H1 (cell line): ENCODE measurements at regions not wholly inside any gene's neighbourhood (a gene's known extent, or its start where the extent isn't known, plus 50 kb on each side); places are given as distances from the start of the nearest gene placed in this dataset.

Experiments
- CTCF ChIA-PET: fragments of 300-600 bp; sonication (Branson Sonifier 250); formaldehyde crosslinking; loops from one replicate; lab custom pipeline; 2021; ENCODE audit not compliant: partially characterized antibody; lab: Charles Lee
- POLR2A ChIA-PET: fragments of 300-600 bp; sonication (Branson Sonifier 250); formaldehyde crosslinking; loops from one replicate; lab custom pipeline; 2021; ENCODE audit warnings: inconsistent platforms; ENCODE audit not compliant: partially characterized antibody; lab: Charles Lee
- DNase-seq, 2 experiments: peaks; one replicate each; pipeline versions ENCODE4 v3.0.0 to v3.0.0-alpha.2; 2010 to 2022; ENCODE audit warnings: low spot score in 2 of 2, low read depth in 1 of 2, mixed read lengths in 1 of 2
- FAIRE-seq: peaks from 2 replicates; lab custom pipeline; 2011; peaks lifted over from hg19 to GRCh38; lab: Jason Lieb, UNC
- H2AFZ ChIP-seq: 2 replicates; pipeline ENCODE4 v1.8.1; 2012; ENCODE audit warnings: low read length, inconsistent platforms
- H2AK5ac ChIP-seq: 2 replicates; pipeline ENCODE4 v1.6.1; 2013; ENCODE audit warnings: low read depth, low read length
- H2BK120ac ChIP-seq: replicated peaks from 2 replicates; pipeline ENCODE3; 2013; ENCODE audit warnings: low read depth, low read length, inconsistent platforms
- H2BK12ac ChIP-seq: 2 replicates; pipeline ENCODE4 v1.6.1; 2013; ENCODE audit warnings: low read depth, low read length
- H2BK15ac ChIP-seq: 2 replicates; pipeline ENCODE4 v1.6.1; 2013; ENCODE audit warnings: low read length
- H2BK20ac ChIP-seq: 2 replicates; pipeline ENCODE4 v1.6.1; 2013; ENCODE audit warnings: low read length
- H2BK5ac ChIP-seq: 2 replicates; pipeline ENCODE4 v1.6.1; 2013; ENCODE audit warnings: low read depth, low read length
- H3K14ac ChIP-seq: 2 replicates; pipeline ENCODE4 v1.6.1; 2013; ENCODE audit warnings: inconsistent platforms; ENCODE audit not compliant: insufficient read length
- H3K18ac ChIP-seq: 2 replicates; pipeline ENCODE4 v1.6.1; 2013; ENCODE audit warnings: low read length; ENCODE audit errors: extremely low read depth
- H3K23ac ChIP-seq: 2 replicates; pipeline ENCODE4 v1.6.1; 2013; ENCODE audit warnings: inconsistent platforms; ENCODE audit not compliant: insufficient read length
- H3K23me2 ChIP-seq: 2 replicates; pipeline ENCODE4 v1.6.1; 2013; ENCODE audit warnings: low read depth, low read length
- H3K27ac ChIP-seq: 2 replicates; pipeline ENCODE4 v1.6.1; 2011; ENCODE audit warnings: low read depth, low read length, inconsistent platforms
- H3K27me3 ChIP-seq, 4 experiments: replicated peaks in 1 of 4; 1 replicate in 1 of 4; 2 replicates in 3 of 4; pipeline versions ENCODE4 v1.6.1 to v1.8.1; 2011 to 2013; ENCODE audit warnings: low read length in 3 of 4, mild to moderate bottlenecking in 3 of 4, inconsistent platforms in 2 of 4, mixed read lengths in 2 of 4, moderate library complexity in 1 of 4; ENCODE audit not compliant: control insufficient read depth in 3 of 4, insufficient read depth in 3 of 4; ENCODE audit errors: extremely low read depth in 1 of 4
- H3K36me3 ChIP-seq, 4 experiments: 2 replicates each; pipeline versions ENCODE4 v1.6.1 to v1.8.1; 2011 to 2013; ENCODE audit warnings: mild to moderate bottlenecking in 4 of 4, low read length in 3 of 4, moderate library complexity in 2 of 4, control low read depth in 1 of 4, inconsistent platforms in 1 of 4; ENCODE audit not compliant: insufficient read depth in 4 of 4, control insufficient read depth in 2 of 4
- H3K4ac ChIP-seq: replicated peaks from 2 replicates; pipeline ENCODE3; 2013; ENCODE audit warnings: low read length, low read depth, mixed read lengths, inconsistent platforms; ENCODE audit not compliant: insufficient read length
- H3K4me1 ChIP-seq, 4 experiments: replicated peaks in 1 of 4; 1 replicate in 1 of 4; 2 replicates in 3 of 4; pipeline versions ENCODE4 v1.6.1 to v1.8.1; 2011 to 2013; ENCODE audit warnings: low read length in 3 of 4, inconsistent platforms in 2 of 4, mixed read lengths in 1 of 4; ENCODE audit not compliant: insufficient read depth in 4 of 4, control insufficient read depth in 3 of 4
- H3K4me2 ChIP-seq, 2 experiments: 2 replicates each; pipeline versions ENCODE4 v1.6.1 to v1.8.1; 2011 to 2013; ENCODE audit warnings: low read depth in 2 of 2, low read length in 2 of 2, control low read depth in 1 of 2, inconsistent platforms in 1 of 2, mild to moderate bottlenecking in 1 of 2; ENCODE audit not compliant: insufficient read depth in 1 of 2
- H3K4me3 ChIP-seq, 4 experiments: fragments of 200-600, 300-600 bp in 1 of 4; sonication (generic), shearing (Covaris generic), sonication (Bioruptor Twin) in 1 of 4; 2 replicates each; pipeline versions ENCODE4 v1.5.1 to v1.8.1; 2011 to 2016; ENCODE audit warnings: low read length in 4 of 4, low read depth in 3 of 4, control low read depth in 2 of 4, inconsistent platforms in 2 of 4, mild to moderate bottlenecking in 2 of 4, mixed read lengths in 1 of 4, moderate library complexity in 1 of 4; ENCODE audit not compliant: insufficient read depth in 2 of 4; ENCODE audit errors: extremely low read depth in 1 of 4
- H3K56ac ChIP-seq: replicated peaks from 2 replicates; pipeline ENCODE3; 2013; ENCODE audit warnings: low read depth, mild to moderate bottlenecking, mixed read lengths, low read length, inconsistent platforms; ENCODE audit not compliant: insufficient read length
- H3K79me1 ChIP-seq: 2 replicates; pipeline ENCODE4 v1.6.1; 2013; ENCODE audit warnings: low read depth, low read length, control low read depth
- H3K79me2 ChIP-seq, 2 experiments: 2 replicates each; pipeline versions ENCODE4 v1.6.1 to v1.8.1; 2012 to 2013; ENCODE audit warnings: low read length in 2 of 2, mild to moderate bottlenecking in 2 of 2, inconsistent platforms in 1 of 2; ENCODE audit not compliant: insufficient read depth in 2 of 2, control insufficient read depth in 1 of 2
- H3K9ac ChIP-seq, 4 experiments: replicated peaks in 1 of 4; 1 replicate in 1 of 4; 2 replicates in 3 of 4; pipeline versions ENCODE4 v1.6.1 to v1.8.1; 2011 to 2013; ENCODE audit warnings: low read depth in 3 of 4, low read length in 3 of 4, control low read depth in 2 of 4, mild to moderate bottlenecking in 2 of 4, moderate library complexity in 2 of 4, inconsistent platforms in 1 of 4; ENCODE audit errors: extremely low read depth in 1 of 4
- H3K9me3 ChIP-seq, 2 experiments: 2 replicates each; pipeline versions ENCODE4 v1.6.1 to v1.8.1; 2012 to 2013; ENCODE audit warnings: mild to moderate bottlenecking in 2 of 2, moderate library complexity in 2 of 2, control low read depth in 1 of 2, inconsistent platforms in 1 of 2, low read depth in 1 of 2, low read length in 1 of 2, mixed read lengths in 1 of 2; ENCODE audit not compliant: insufficient read depth in 2 of 2
- H4K20me1 ChIP-seq, 2 experiments: replicated peaks in 1 of 2; 2 replicates each; pipeline versions ENCODE3 to v1.8.1; 2011 to 2013; ENCODE audit warnings: inconsistent platforms in 2 of 2, low read length in 2 of 2, mild to moderate bottlenecking in 1 of 2; ENCODE audit not compliant: insufficient read depth in 2 of 2, control insufficient read depth in 1 of 2
- H4K5ac ChIP-seq: 2 replicates; pipeline ENCODE4 v1.6.1; 2013; ENCODE audit warnings: low read length, low read depth, mixed read lengths, inconsistent platforms; ENCODE audit not compliant: insufficient read length
- H4K8ac ChIP-seq: 2 replicates; pipeline ENCODE4 v1.8.0; 2013; ENCODE audit warnings: mild to moderate bottlenecking, moderate library complexity, low read length, inconsistent platforms; ENCODE audit not compliant: insufficient read depth; ENCODE audit errors: extremely low read depth
- H4K91ac ChIP-seq: replicated peaks from 2 replicates; pipeline ENCODE3; 2013; ENCODE audit warnings: low read length, mixed read lengths, inconsistent platforms; ENCODE audit not compliant: insufficient read length
- ASH2L ChIP-seq: fragments of 200-600, 300-600 bp; sonication (generic); IDR thresholded peaks from one replicate; pipeline ENCODE4 v1.7.1; 2017; ENCODE audit warnings: low read length
- BACH1 ChIP-seq: IDR thresholded peaks from 2 replicates; pipeline ENCODE4 v1.6.1; 2012; ENCODE audit warnings: low read length, improper control_type of control experiment
- BCL11A ChIP-seq, 2 experiments: IDR thresholded peaks; one replicate each; pipeline ENCODE4 v1.6.1; 2011; ENCODE audit warnings: low read depth in 2 of 2, low read length in 2 of 2, mild to moderate bottlenecking in 2 of 2
- CREB1 ChIP-seq: IDR thresholded peaks from 2 replicates; pipeline ENCODE4 v1.6.1; 2012; ENCODE audit warnings: inconsistent platforms
- EP300 ChIP-seq, 2 experiments: IDR thresholded peaks; 1 replicate in 1 of 2; 2 replicates in 1 of 2; pipeline ENCODE4 v1.6.1; 2011 to 2012; ENCODE audit warnings: low read depth in 2 of 2, low read length in 2 of 2, mild to moderate bottlenecking in 2 of 2, borderline replicate concordance in 1 of 2, inconsistent platforms in 1 of 2, moderate library complexity in 1 of 2
- HDAC2 ChIP-seq, 2 experiments: fragments of 300-600 bp in 1 of 2; sonication (generic) in 1 of 2; IDR thresholded peaks; 2 replicates each; pipeline ENCODE4 v1.6.1; 2011 to 2012; ENCODE audit warnings: low read depth in 2 of 2, low read length in 2 of 2, mild to moderate bottlenecking in 2 of 2, moderate library complexity in 2 of 2, borderline replicate concordance in 1 of 2, inconsistent platforms in 1 of 2
- RFX5 ChIP-seq: IDR thresholded peaks from 2 replicates; pipeline ENCODE4 v1.6.1; 2011; ENCODE audit warnings: low read depth, low read length, improper control_type of control experiment, borderline replicate concordance
- SIN3A ChIP-seq, 2 experiments: IDR thresholded peaks in 1 of 2; conservative IDR thresholded peaks in 1 of 2; 2 replicates each; pipeline ENCODE4 v1.6.1; 2011 to 2012; ENCODE audit warnings: low read length in 2 of 2, improper control_type of control experiment in 1 of 2, low read depth in 1 of 2, mild to moderate bottlenecking in 1 of 2
- SIRT6 ChIP-seq: IDR thresholded peaks from one replicate; pipeline ENCODE4 v1.7.1; 2012; ENCODE audit warnings: low read length, inconsistent platforms
- SP4 ChIP-seq: IDR thresholded peaks from 2 replicates; pipeline ENCODE4 v1.6.1; 2012; ENCODE audit warnings: low read length, inconsistent platforms
- SRF ChIP-seq: IDR thresholded peaks from 2 replicates; pipeline ENCODE4 v1.6.1; 2011; ENCODE audit warnings: mild to moderate bottlenecking, low read depth, low read length, moderate library complexity
- USF2 ChIP-seq: IDR thresholded peaks from 2 replicates; pipeline ENCODE4 v1.6.1; 2011; ENCODE audit warnings: low read length, improper control_type of control experiment
- ZNF274 ChIP-seq: IDR thresholded peaks from 2 replicates; pipeline ENCODE4 v1.7.0; 2012; ENCODE audit warnings: low read length, borderline replicate concordance; ENCODE audit errors: extremely low read depth
- WGBS, 2 experiments: shearing (Covaris generic) in 1 of 2; methylation state at CpG; one replicate each; pipeline versions ENCODE4 v1.1.6 to v1.1.7; 2013 to 2015; ENCODE audit warnings: low lambda C conversion rate in 2 of 2, mixed read lengths in 2 of 2, inconsistent platforms in 1 of 2, low coverage in 1 of 2, missing lambda C conversion rate in 1 of 2; ENCODE audit not compliant: insufficient replicate concordance in 2 of 2, insufficient coverage in 1 of 2, insufficient read length in 1 of 2; ENCODE audit errors: extremely low coverage in 1 of 2, missing lambda C conversion rate in 1 of 2; 5-methylcytosine and 5-hydroxymethylcytosine counted together
- TF ChIP-seq, protein P1 (sequence below): IDR thresholded peaks from 2 replicates; pipeline ENCODE4 v1.6.1; 2012; ENCODE audit warnings: inconsistent platforms

DNA sequence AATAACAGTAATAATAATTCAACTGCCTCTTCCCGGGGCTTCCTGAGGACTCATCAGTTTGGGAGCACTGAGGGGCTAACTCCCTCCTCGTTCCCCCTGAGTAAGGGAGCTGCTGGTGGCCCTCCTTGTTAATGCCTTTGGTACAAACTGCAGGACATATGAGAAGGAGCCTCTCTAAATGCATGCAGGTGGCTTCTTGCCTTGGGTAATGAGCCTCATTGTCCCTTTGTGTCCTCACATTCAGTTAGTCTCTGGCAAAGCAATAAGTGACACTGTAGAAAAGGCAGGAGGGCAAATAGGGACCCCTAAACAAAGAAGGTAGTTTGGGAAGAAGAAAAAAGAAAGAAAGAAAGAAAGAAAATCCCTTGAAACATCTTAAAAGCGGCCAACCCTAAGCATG is 95.4 kb upstream of the ERCC6L2 start:
- no peaks in the 10 kb centered on the region for H4K20me1 ChIP-seq
- H3K4me2 ChIP-seq, result no peak overlapping the region
- no peak overlapping the region for H4K8ac ChIP-seq
- WGBS, 2 experiments, result 92% methylated on average over 3 of the region's 3 CpGs; no CpG with 5 or more reads in 1 of the 2 experiments
- ChIA-PET CTCF (no interaction called here), POLR2A (no interaction called here)
- H2BK15ac ChIP-seq, result no peak overlapping the region
- H2AK5ac ChIP-seq, result no peak overlapping the region
- H3K27me3 ChIP-seq, result no peaks in the 10 kb centered on the region
- no peaks in the 10 kb centered on the region for H3K79me2 ChIP-seq
- no peak overlapping the region for H4K5ac ChIP-seq
- H3K14ac ChIP-seq, result no peak overlapping the region
- no peak overlapping the region for H3K56ac ChIP-seq
- no peak overlapping the region for H2AFZ ChIP-seq
- H2BK120ac ChIP-seq, result no peak overlapping the region
- H3K4me3 ChIP-seq, result no peak overlapping the region
- H4K91ac ChIP-seq, result no peak overlapping the region
- no peak overlapping the region for H3K27ac ChIP-seq
- no peak overlapping the region for H3K18ac ChIP-seq
- H3K79me1 ChIP-seq, result no peaks in the 10 kb centered on the region
- H2BK20ac ChIP-seq, result no peak overlapping the region
- FAIRE-seq (no peak), DNase-seq (peak in 1 of 2 experiments; percentile 4)
- peaks cover 0 to 4% (median 1%) of the 10 kb centered on the region in 4 experiments; a peak in 2 of 7 replicates for H3K4me1 ChIP-seq
- no peak overlapping the region for H3K9ac ChIP-seq
- no peak overlapping the region for H3K4ac ChIP-seq
- no peak overlapping the region for H3K23ac ChIP-seq
- H3K9me3 ChIP-seq, result no peaks in the 10 kb centered on the region
- no peak overlapping the region for H2BK5ac ChIP-seq
- H3K36me3 ChIP-seq, result no peaks in the 10 kb centered on the region
- no peaks in the 10 kb centered on the region for H3K23me2 ChIP-seq
- no peak overlapping the region for H2BK12ac ChIP-seq
- no peak for TF ChIP-seq CREB1
- no peak for TF ChIP-seq ASH2L
- no peak for TF ChIP-seq SP4
- TF ChIP-seq HDAC2 (IDR thresholded peaks at IDR 0.05; ENCODE audit: borderline replicate concordance in 1 of 2, low read depth in 2 of 2, low read length in 2 of 2), result no peak
- TF ChIP-seq USF2, result no peak
- TF ChIP-seq BACH1, result no peak
- TF ChIP-seq SIRT6, result no peak
- TF ChIP-seq BCL11A (IDR thresholded peaks at IDR 0.05; ENCODE audit: low read depth in 2 of 2, low read length in 2 of 2), result no peak
- TF ChIP-seq ZNF274, result no peak
- no peak for TF ChIP-seq EP300 (IDR thresholded peaks at IDR 0.05; ENCODE audit: borderline replicate concordance in 1 of 2, low read depth in 2 of 2, low read length in 2 of 2)
- TF ChIP-seq RFX5, result no peak
- TF ChIP-seq, protein P1, sequence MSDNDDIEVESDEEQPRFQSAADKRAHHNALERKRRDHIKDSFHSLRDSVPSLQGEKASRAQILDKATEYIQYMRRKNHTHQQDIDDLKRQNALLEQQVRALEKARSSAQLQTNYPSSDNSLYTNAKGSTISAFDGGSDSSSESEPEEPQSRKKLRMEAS, result no peak
- TF ChIP-seq SRF, result no peak
- TF ChIP-seq SIN3A (conservative IDR thresholded peaks at IDR 0.05 in 1 of 2, IDR thresholded peaks at IDR 0.05 in 1 of 2; ENCODE audit: low read depth in 1 of 2, low read length in 2 of 2), result no peak
